ENCODE measurements at regions not wholly inside any gene's neighbourhood (a gene's known extent, or its start where the extent isn't known, plus 50 kb on each side); places are given as distances from the start of the nearest gene placed in this dataset.
"Not testable (repeated sequence)": the region's sequence is repeated elsewhere in the genome, so short reads cannot be mapped to it uniquely, and the experiment has no call there.

DNA sequence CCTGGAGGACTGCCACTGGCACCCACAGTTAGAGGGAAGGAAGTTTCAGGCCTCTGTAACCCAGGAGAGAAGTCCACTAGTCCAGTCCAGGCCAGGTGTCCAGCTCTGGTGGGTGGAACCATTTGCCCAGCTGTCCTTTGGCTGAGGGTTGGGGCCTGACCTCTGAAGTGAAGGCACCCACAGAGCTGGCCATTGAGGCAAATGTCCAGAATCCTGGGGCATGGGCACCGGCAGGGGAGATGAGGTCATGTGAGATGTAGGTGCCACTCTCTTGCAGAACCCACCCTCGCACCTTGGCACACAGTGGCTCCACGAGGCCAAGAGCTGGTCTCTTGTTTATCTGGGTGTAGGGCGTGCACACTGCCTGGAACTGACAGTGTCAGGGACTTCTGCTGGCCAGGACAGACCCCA lies 162.8 kb downstream of the SMAD6 start:
- DNase-seq, result no peak

- no peak for DNase-seq
These were observed 163.9 kb downstream of the SMAD6 start for GRCh38 chr15:66865622-66866611.

DNA sequence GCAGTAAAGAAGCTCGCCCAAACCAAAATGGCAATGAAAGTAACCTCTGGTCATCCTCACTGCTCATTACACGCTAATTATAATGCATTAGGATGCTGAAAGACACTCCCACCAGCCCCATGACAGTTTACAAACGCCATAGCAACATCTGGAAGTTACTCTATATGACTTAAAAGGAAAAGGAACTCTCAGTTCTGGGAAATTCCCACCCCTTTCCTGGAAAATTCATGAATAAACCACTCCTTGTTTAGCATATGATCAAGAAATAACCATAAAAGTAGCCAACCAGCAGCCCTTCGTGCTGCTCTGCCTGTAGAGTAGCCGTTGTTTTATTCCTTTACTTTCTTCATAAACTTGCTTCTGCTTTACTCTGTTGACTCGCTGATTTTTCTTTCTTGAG lies 164.6 kb downstream of the SMAD6 start:
- no peak for DNase-seq

DNA sequence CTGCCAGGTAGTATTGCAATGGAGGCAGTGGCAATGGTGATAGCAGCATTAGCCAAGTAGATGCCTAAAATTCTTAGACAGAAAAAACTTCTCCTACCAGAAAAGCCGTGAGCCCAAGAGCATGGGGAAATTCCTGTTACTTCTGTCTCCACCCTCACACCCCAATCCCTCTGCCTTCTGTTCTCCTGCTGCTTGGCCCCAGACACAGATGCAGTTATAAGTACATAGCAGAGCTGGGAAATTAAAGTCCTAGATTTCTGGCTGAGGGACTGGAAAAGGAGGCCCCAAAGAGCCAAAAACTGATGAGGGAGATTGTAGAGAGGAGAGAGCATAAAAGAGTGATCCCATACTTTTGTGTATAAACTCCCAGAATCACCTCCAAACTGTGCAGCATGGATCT lies 166.9 kb downstream of the SMAD6 start:
- no peak for DNase-seq

DNA sequence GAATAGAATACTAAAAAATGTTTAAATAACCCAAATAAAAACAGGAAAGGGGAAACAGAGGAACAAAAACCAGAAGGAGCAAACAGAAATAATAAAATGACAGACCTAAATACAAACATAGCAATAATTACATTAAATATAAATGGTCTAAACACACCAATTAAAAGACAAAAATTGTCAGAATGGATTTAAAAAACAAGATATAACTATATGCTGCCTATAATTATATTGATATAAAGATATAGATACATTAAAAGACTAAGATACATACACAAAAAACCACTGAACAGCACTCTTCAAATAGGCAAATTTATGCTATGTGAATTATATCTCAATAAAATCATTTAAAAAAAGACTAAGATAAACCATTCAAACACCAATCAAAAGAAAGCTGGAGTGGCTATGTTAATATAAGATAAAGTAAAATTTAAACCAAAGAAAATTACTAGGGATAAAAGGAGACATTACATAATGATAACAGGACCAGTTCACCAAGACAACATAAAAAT lies 168.9 kb downstream of the SMAD6 start:
- DNase-seq, result no peak

DNA sequence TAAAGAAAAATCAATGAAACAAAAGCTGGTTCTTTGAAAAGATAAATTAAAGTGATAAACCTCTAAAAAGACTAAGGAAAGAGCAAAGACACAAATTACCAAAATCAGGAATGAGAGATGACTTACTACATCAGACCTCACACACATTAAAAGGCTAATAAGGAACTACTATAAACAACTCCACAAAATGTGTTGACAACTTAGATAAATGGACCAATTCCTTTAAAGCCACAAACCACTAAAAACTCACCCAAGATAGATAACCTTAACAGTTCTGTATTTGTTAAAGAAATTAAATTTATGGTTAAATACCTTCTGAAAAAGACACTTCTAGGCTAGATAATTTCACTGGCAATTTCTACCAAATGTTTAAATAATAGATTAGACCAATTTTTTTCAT lies 170.4 kb downstream of the SMAD6 start:
- DNase-seq, result no peak

DNA sequence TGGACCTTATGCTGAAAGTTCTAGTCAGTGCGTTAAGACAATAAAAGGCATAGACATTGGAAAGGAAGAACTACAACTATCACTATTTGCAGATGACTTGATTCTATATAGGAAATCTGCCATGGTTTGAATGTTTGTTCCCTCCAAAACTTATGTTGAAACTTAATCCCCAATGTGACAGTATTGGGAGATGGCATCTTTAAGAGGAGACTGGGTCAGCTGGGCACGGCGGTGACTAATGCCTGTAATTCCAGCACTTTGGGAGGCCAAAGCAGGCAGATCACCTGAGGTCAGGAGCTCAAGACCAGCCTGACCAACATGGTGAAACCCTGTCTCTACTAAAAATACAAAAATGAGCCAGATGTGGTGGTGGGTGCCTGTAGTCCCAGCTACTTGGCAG lies 171.3 kb downstream of the SMAD6 start:
- not testable (repeated sequence) for DNase-seq

- no peak for DNase-seq
These were observed 171.8 kb downstream of the SMAD6 start for GRCh38 chr15:66873856-66874255.

- DNase-seq, result no peak
These were observed 173.8 kb downstream of the SMAD6 start for GRCh38 chr15:66875588-66876420.

GRCh38 chr15:66876421-66876730 lies 174.3 kb downstream of the SMAD6 start:
- DNase-seq, result no peak

DNA sequence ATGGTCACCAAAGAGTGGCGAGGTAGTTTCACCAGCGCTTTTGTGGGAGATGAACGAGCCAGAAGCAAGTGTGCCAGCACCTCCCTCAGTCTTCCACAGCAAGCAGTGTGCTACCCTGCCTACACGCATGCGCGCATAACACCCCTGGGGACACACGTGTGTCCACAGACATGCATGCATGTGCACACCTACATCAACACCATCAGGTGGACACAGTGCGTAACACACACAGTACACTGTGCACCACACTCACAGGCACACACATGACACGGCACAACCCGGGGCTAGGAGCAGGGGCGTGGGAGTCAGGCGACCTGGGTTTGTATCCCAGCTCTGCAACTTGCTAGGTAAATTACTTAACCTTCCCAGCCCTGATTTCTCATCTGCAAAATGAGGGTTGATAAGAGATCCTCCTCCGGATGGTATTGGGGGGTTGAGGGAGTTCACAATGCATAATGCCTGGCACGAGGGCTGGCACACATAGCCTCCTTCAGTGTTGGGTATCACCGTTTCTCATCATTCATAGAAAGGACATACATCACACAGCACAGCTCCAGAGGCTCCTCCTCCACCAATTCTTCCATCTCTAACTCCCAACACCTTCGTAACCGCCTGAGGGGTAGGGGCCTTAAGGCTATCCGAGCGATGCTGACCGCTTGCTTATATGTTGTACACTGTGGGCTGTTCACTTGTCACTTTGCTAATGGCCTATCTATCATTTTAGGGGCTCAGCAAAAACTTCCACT lies 174.9 kb downstream of the SMAD6 start:
- DNase-seq, result no peak

GRCh38 chr15:66877477-66878271 lies 175.6 kb downstream of the SMAD6 start:
- DNase-seq, result no peak

- DNase-seq, result no peak
These were observed 176.7 kb downstream of the SMAD6 start for GRCh38 chr15:66878761-66879160.

DNA sequence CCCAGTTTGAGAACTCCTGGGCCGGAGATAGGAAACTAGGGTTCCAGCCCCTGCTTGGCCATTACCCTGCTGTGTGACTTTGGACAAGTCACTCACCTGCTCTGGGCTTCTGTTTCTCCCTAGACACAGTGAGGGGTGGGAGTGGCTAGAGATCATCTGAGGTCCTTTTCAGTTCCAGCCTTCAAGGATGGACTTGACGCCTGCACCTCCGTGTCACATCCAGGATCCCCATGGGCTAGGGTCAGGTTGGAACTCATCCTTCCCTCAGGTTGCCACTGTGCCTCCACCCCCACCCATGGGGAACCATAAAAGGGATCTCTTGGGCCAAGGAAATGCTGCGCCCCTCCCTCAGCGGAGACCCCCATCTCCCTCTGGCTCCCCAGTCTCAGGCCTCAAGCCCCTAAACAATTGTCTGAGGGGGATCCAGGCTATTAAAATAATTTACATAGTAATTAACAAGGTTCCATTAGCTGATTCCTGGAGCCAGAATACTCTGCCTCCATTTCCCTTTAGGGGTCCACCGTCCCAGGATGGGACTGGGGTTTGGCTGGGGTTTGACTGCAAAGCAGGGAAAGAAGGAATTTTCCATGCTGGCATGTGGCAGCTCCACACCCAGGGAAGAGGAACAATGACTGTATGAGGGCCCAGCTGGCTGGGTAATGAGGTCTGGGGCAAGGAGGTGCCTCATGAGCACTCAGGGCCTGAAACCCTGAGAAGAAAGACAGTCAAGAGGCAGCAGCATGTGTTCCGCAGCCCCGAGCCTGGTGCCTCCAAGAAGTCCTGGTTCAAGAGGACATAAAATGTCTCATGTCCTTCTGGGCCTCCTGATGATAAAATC lies 177.7 kb downstream of the SMAD6 start:
- DNase-seq, result no peak

- DNase-seq, result no peak
These were observed 178.5 kb downstream of the SMAD6 start for GRCh38 chr15:66880380-66881155.

DNA sequence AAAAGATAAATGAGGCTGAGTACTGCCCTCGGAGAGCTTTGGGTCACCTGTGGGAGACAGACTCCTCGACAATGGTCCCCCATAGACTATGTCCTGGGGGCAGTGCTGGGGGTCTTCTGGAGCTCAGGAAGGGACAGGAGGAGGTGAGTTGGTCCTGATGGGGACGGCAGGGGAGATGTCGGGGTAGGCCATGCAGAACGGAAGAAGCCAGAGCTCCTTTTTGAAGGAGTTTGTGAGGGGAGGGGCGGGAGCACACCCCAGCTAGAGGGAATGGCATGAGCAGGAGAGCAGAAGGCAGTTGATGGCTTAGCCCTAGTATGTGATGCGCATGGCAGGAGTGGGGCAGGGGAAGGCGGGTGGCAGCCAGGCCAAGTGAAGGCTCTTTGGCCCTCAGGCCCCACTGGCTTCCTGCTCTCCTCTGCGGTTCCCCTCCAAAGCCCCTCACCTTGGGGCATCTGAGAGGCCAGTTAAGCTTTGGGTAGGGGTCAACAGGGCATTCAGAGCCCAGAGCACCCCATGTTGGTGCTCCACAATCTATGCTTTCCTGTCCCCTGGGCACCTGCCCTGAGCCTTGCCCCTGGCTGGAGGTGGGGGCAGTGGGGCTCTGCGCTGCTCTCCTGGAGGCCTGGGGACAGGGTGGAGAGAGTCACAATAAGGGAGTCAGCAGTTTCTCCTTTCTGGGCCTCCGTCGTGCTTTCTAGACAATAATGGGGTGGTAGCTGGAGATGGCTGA lies 179.3 kb downstream of the SMAD6 start:
- DNase-seq, result no peak

- DNase-seq, result no peak
These were observed 180.4 kb downstream of the SMAD6 start for GRCh38 chr15:66882251-66883020.
